GM20000 (cell line): ENCODE measurements at regions not wholly inside any gene's neighbourhood (a gene's known extent, or its start where the extent isn't known, plus 50 kb on each side); places are given as distances from the start of the nearest gene placed in this dataset.

Experiments used
- DNase-seq: peaks from one replicate; pipeline ENCODE4 v3.0.0; 2012; ENCODE audit warnings: low spot score
- CTCF ChIP-seq: IDR thresholded peaks from 2 replicates; pipeline ENCODE4 v1.5.1; 2012; ENCODE audit warnings: mild to moderate bottlenecking, control low read depth; ENCODE audit errors: extremely low read depth, missing control alignments

GRCh38 chr13:108455320-108455719 lies 174.1 kb upstream of the MYO16 start:
- no peak for TF ChIP-seq CTCF
- DNase-seq, result no peak

- no peak for DNase-seq
- no peak for TF ChIP-seq CTCF
Measured at GRCh38 chr13:108460043-108460442, 169.4 kb upstream of the MYO16 start.

GRCh38 chr13:108460746-108461145 lies 168.7 kb upstream of the MYO16 start:
- DNase-seq, result no peak
- no peak for TF ChIP-seq CTCF

GRCh38 chr13:108463340-108463739 lies 166.1 kb upstream of the MYO16 start:
- TF ChIP-seq CTCF, result no peak
- no peak for DNase-seq

- TF ChIP-seq CTCF, result no peak
- no peak for DNase-seq
Measured at GRCh38 chr13:108470921-108471320, 158.5 kb upstream of the MYO16 start.

GRCh38 chr13:108475181-108475580 lies 154.2 kb upstream of the MYO16 start:
- DNase-seq, result no peak
- TF ChIP-seq CTCF, result no peak

- no peak for TF ChIP-seq CTCF
- DNase-seq, result no peak
Measured at GRCh38 chr13:108477376-108477775, 152.0 kb upstream of the MYO16 start.

GRCh38 chr13:108478179-108478578 lies 151.2 kb upstream of the MYO16 start:
- no peak for DNase-seq
- no peak for TF ChIP-seq CTCF
